Heart left ventricle (tissue), 13 donors: ENCODE measurements at regions not wholly inside any gene's neighbourhood (a gene's known extent, or its start where the extent isn't known, plus 50 kb on each side); places are given as distances from the start of the nearest gene placed in this dataset.

Source experiments
- POLR2A ChIP-seq, 2 donors: fragments of 450-650 bp; IDR thresholded peaks; one replicate each; pipeline ENCODE4 v1.6.1; 2017; ENCODE audit warnings: antibody characterized with exemption in 2 of 2, mild to moderate bottlenecking in 2 of 2, moderate library complexity in 2 of 2
- TF ChIP-seq, protein P1 (sequence below), 12 donors: fragments of 200-600 bp; sonication (generic) in 4 of 12; IDR thresholded peaks; one replicate each; pipeline versions ENCODE4 v1.5.0 to v1.8.0; 2018 to 2022; ENCODE audit warnings: antibody characterized with exemption in 12 of 12, mild to moderate bottlenecking in 5 of 12
- donor health status: ischemic (EF 13 %, LVEDD 7.1; RV severe dilation, severe dysfunction).
- donor health status: DM: no; HTN: yes; CAD: no.
- donor health status: DM: no; HTN: no; CAD: no.
- donor health status: ischemic (EF 25% LVEDD 6.9; RV normal size, moderate dysfunction).
- donor health status: ischemic (EF 25% LVEDD 5.7; RV mildly dilated, moderate dysfunction).
- donor health status: ischemic (EF 35%, LVEDD 5.7; RV mildly dilated, moderate dysfunction).
- donor health status: nonischemic (EF 11% LVEDD 7.7; RV severe dilation, severe dysfunction).
- donor health status: DM: yes; HTN: yes; CAD: no.
- donor health status: PGD.
- donor health status: ischemic (EF 29% LVEDD 5.4; RV normal size, mild dysfunction).
- donor health status: nonischemic (EF 23%, LVEDD 6.1; RV moderate dilation, normal function).

DNA sequence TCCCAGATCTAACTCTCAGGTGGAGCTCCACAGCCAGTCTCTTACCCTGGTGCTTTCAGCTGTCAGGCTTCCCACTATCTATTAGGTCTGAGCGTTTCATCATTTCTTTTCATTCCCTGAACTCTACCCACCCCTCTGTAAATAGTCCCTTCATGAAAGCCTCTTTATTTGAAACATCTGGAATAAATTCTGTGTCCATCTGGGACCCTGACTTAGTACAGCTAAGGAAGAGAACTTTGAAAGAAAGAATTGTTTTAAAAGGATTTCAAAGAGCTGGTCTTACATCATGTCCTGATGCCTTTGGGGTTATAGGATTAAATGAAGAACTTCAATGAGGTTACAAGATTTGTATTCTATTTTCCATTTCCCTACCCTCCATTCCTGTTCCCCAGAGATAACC is 388.5 kb upstream of the CA10 start:
- no peak for TF ChIP-seq POLR2A (IDR thresholded peaks at IDR 0.05)
- TF ChIP-seq, protein P1, sequence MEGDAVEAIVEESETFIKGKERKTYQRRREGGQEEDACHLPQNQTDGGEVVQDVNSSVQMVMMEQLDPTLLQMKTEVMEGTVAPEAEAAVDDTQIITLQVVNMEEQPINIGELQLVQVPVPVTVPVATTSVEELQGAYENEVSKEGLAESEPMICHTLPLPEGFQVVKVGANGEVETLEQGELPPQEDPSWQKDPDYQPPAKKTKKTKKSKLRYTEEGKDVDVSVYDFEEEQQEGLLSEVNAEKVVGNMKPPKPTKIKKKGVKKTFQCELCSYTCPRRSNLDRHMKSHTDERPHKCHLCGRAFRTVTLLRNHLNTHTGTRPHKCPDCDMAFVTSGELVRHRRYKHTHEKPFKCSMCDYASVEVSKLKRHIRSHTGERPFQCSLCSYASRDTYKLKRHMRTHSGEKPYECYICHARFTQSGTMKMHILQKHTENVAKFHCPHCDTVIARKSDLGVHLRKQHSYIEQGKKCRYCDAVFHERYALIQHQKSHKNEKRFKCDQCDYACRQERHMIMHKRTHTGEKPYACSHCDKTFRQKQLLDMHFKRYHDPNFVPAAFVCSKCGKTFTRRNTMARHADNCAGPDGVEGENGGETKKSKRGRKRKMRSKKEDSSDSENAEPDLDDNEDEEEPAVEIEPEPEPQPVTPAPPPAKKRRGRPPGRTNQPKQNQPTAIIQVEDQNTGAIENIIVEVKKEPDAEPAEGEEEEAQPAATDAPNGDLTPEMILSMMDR (IDR thresholded peaks at IDR 0.05): no peak
